ENCODE measurements at regions not wholly inside any gene's neighbourhood (a gene's known extent, or its start where the extent isn't known, plus 50 kb on each side); places are given as distances from the start of the nearest gene placed in this dataset.

- no peak for DNase-seq
- no peak overlapping the region for H3K27ac ChIP-seq
- no peaks in the 10 kb centered on the region for H3K4me1 ChIP-seq
- H3K9ac ChIP-seq (ENCODE audit: low read depth in 2 of 2, low read length in 2 of 2) = no peak overlapping the region
- H3K9me3 ChIP-seq = no peaks in the 10 kb centered on the region
- no peak for TF ChIP-seq CTCF (IDR thresholded peaks at IDR 0.05)
- H3K27me3 ChIP-seq = no peaks in the 10 kb centered on the region
- H3K4me3 ChIP-seq = no peak overlapping the region
- H3K36me3 ChIP-seq = no peaks in the 10 kb centered on the region
- intact Hi-C loops (cut with DNase I) = no loop called here
Measured at GRCh38 chr3:191074511-191074910, 124.5 kb upstream of the OSTN start.

GRCh38 chr3:191070762-191071403 is 128.2 kb upstream of the OSTN start:
- Histone ChIP-seq H3K36me3 (no peaks in the 10 kb centered on the region), H3K4me1 (no peaks in the 10 kb centered on the region), H3K9me3 (no peaks in the 10 kb centered on the region), H3K27ac (no peak overlapping the region), H3K4me3 (no peak overlapping the region), H3K27me3 (no peaks in the 10 kb centered on the region), H3K9ac (ENCODE audit: low read depth in 2 of 2, low read length in 2 of 2) (no peak overlapping the region)
- intact Hi-C loops (cut with DNase I) = no loop called here
- no peak for DNase-seq
- no peak for TF ChIP-seq CTCF (IDR thresholded peaks at IDR 0.05)

- H3K27ac ChIP-seq = no peak overlapping the region
- H3K36me3 ChIP-seq = no peaks in the 10 kb centered on the region
- no peak for DNase-seq
- H3K27me3 ChIP-seq = no peaks in the 10 kb centered on the region
- no peaks in the 10 kb centered on the region for H3K4me1 ChIP-seq
- no peak overlapping the region for H3K9ac ChIP-seq (ENCODE audit: low read depth in 2 of 2, low read length in 2 of 2)
- H3K4me3 ChIP-seq = no peak overlapping the region
- no peak for TF ChIP-seq CTCF (IDR thresholded peaks at IDR 0.05)
- intact Hi-C loops (cut with DNase I) = no loop called here
- H3K9me3 ChIP-seq = no peaks in the 10 kb centered on the region
Measured at GRCh38 chr3:191070201-191070600, 128.8 kb upstream of the OSTN start.

- no peak overlapping the region for H3K4me3 ChIP-seq
- no peaks in the 10 kb centered on the region for H3K9me3 ChIP-seq
- intact Hi-C loops (cut with DNase I) = no loop called here
- no peak overlapping the region for H3K9ac ChIP-seq (ENCODE audit: low read depth in 2 of 2, low read length in 2 of 2)
- H3K27ac ChIP-seq = no peak overlapping the region
- H3K27me3 ChIP-seq = no peaks in the 10 kb centered on the region
- no peak for DNase-seq
- TF ChIP-seq CTCF (IDR thresholded peaks at IDR 0.05) = no peak
- H3K36me3 ChIP-seq = no peaks in the 10 kb centered on the region
- H3K4me1 ChIP-seq = no peaks in the 10 kb centered on the region
Measured at GRCh38 chr3:191068946-191069813, 129.9 kb upstream of the OSTN start.

GRCh38 chr3:191066669-191067068 is 132.4 kb upstream of the OSTN start:
- no peak overlapping the region for H3K27ac ChIP-seq
- DNase-seq = no peak
- H3K36me3 ChIP-seq = no peaks in the 10 kb centered on the region
- no peak overlapping the region for H3K9ac ChIP-seq (ENCODE audit: low read depth in 2 of 2, low read length in 2 of 2)
- no peak overlapping the region for H3K4me3 ChIP-seq
- H3K4me1 ChIP-seq = no peaks in the 10 kb centered on the region
- intact Hi-C loops (cut with DNase I) = no loop called here
- H3K9me3 ChIP-seq = no peaks in the 10 kb centered on the region
- H3K27me3 ChIP-seq = no peaks in the 10 kb centered on the region
- no peak for TF ChIP-seq CTCF (IDR thresholded peaks at IDR 0.05)

All from colonic mucosa (tissue), 4 donors.